Ecto neural progenitor cell (in vitro differentiated cells): ENCODE measurements at regions not wholly inside any gene's neighbourhood (a gene's known extent, or its start where the extent isn't known, plus 50 kb on each side); places are given as distances from the start of the nearest gene placed in this dataset.

Experiments used
- DNase-seq: peaks from one replicate; pipeline ENCODE4 v3.0.0-alpha.2; 2018; ENCODE audit warnings: low spot score

- DNase-seq: no peak
Measured at GRCh38 chr1:36576551-36577110, 93.9 kb upstream of the CSF3R start.

DNA sequence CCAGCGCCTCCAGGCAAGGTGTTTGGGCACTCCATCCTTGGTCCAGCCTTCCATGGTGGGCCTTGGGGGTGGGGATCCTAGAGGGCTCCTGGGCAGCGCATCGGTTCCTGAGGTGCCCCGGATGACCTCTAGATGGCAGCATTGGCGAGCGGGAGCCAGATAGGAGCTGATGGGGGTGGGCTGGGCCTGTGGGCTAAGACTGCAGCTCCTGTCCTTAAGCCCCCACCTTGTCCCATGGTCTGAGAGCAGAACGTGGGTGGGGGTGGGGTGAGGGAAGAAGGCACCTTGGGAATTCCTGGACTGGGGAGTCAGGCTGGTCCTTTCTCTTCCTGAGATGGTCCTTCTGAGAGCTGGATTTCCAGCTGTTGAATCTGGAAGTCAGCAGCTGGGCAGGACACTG is 93.4 kb upstream of the CSF3R start:
- DNase-seq: peak; percentile 89

DNA sequence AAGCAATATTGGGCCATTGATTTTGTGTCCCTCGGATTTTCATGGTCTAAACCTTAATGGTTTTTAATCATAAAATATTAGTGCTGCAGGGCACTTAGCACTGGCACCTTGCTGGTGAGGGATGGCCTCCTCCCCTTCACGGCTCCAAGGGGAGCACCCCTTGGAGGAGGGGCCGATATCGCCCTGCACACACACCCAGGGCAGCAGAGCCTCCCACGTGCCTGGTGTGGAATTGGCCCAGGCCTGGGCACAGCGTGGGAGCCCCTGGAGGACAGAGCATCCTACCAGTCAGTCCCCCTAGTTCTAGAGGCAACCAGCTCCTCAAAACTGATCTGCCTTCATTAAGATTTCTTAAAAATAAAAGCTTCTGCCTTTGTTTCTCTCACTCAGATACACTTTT is 90.7 kb upstream of the CSF3R start:
- DNase-seq: no peak

- no peak for DNase-seq
Measured at GRCh38 chr1:36572906-36573305, 90.2 kb upstream of the CSF3R start.

DNA sequence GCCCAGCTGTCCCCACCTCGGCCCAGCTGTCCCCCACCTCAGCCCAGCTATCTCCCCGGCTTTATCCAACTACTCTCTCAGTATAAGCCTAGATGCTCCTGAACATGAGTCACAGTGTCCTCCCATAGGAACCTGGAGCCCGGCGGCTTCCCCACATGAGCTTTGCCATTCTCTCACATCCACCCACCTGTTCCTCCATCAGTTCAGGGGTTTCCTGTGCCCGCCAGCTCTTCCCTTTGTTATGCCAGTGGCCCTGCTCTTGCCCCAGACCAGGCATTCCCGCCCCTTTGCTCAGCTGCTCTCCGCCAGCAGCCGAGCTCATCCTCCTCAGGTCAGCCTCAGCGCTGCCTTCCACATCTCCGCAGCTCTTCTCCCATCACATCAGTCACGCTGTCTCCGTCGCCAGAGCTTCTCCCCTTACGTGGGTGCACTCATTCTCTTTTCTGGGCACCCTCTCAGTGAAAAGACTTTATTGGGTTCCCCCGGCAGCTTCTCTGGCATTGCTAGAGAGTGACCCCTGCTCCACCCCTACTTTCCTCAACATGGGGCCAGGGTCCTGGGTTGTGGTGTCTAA is 89.5 kb upstream of the CSF3R start:
- DNase-seq: no peak

- DNase-seq: no peak
Measured at GRCh38 chr1:36571106-36571505, 88.4 kb upstream of the CSF3R start.

GRCh38 chr1:36570478-36571060 is 87.9 kb upstream of the CSF3R start:
- no peak for DNase-seq

DNA sequence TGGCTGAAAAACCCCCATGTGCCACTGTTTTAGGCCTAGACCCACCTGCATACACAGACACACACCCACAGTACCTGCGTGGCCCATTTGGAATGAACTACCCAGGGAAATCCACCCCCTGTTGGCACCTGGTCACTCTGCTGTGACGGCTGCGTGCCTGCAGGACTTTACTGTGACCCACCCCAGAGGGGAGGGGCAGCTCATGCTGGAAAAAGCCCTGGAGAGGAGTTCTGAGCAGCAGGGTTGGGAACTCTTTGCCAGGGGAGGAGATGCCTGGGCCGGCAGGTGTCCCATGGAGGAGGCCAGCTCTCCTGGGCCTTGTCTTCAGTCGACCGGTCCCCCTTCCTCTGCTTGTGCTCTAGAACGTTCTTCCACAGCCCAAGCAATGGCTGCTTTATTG is 87.3 kb upstream of the CSF3R start:
- peak; percentile 38 for DNase-seq

GRCh38 chr1:36567601-36568341 is 85.1 kb upstream of the CSF3R start:
- DNase-seq: peak; percentile 43

DNA sequence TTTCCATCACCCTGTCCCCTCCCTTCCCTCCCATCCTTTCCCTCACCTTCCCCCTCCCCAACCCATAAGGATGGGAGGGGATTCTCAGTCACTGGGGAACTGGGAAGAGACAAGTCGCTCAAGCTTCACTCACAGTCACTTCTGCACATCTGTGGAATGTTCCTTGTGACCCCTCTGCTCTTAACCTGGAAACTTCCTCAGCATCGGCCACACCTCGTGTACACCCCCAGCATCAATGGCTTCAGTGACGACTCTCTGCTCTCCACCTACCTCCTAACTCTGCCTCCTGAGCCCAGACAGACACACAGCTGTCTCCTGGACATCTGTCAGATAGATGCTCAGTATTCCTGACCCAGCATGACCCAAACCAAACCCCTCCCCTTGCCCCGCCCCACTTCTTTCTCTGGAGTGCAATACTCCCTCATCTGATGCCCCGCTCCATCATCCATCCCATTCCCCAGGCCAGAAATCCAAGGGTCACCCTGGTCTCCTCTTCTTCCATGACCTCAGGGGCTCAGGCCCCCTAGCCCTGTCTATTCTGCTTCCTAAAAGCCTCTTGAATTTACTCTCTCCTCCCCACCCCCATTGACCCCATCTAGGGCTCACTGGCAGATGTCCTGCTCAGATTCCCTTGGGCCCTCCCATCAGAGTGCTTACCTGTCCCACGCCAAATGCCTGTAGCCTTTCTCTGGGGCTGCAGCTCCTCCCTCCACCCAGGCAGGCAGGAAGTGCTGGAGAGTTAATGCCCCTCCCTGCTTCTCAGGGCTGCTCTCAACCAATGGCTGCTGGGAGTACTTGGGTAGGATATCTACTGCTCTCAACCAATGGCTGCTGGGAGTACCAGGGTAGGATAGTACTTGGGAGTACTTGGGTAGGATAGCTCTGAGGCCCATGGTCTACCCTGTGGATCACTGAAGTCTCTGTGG is 83.1 kb upstream of the CSF3R start:
- DNase-seq: peak; percentile 15

GRCh38 chr1:36562181-36562685 is 79.5 kb upstream of the CSF3R start:
- DNase-seq: peak; percentile 27

- peak; percentile 36 for DNase-seq
Measured at GRCh38 chr1:36561361-36561724, 78.6 kb upstream of the CSF3R start.

- DNase-seq: peak; percentile 13
Measured at GRCh38 chr1:36560621-36561360, 78.1 kb upstream of the CSF3R start.

GRCh38 chr1:36560177-36560576 is 77.5 kb upstream of the CSF3R start:
- peak; percentile 36 for DNase-seq

DNA sequence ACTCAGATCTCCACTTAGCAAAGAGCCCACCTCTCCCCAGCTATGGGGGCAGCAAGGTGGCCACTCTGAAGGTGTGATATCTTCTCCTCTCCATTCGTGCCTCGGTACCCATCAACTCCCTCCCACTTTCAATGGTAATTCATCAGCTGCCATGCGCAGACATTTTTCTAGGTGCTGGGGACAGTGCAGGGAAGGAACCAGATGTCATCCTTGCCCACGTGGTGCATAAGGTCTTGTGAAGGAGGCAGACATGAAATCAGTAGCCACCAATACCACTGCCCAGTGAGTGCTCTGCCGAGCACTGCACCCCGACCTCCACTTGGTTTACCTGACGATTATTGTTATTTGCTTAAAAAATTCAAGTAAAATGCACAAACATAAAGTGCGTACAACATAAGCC is 76.3 kb upstream of the CSF3R start:
- peak; percentile 26 for DNase-seq

DNA sequence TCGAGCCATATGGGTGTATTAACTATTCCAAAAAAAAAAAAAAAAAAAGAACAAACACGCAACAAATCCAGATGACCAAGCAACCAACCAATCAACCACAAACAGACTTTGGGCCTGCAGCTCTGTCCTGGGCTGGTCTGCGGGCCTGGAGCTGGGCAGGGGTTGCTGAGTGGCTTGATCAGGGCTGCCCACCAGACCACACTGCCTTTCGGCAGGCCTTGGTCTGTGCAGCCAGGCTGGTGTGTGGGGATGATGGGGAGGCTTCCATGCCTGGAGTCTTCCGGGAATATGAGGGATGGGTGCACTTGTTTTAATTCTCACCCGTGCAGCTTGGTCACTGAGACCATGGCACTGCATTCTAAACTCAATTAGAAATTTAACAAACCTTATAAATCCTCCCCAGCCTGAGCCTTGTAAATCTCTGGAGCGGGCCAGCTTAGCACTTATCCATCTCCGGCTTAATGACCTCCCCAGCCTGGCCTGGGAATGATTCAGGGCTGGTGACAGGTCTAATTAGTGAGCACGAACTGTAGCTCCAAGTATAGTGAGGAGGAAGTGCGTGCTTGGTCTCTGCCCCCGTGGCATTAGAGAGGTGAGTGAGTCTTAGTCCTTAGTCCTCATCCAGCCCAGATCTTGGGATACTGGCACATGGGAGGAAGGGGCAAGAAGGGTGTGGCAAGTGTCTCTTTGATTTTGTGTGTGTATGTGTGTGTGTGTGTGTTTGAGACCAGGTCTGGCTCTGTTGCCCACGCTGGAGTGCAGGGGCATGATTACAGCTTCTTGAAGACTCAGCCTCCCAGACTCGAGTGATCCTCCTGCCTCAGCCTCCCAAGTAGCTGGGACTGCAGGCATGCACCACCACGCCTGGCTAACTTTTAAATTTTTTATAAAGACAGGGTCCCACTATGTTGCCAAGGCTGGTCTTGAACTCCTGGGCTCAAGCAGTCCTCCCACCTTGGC is 74.6 kb upstream of the CSF3R start:
- DNase-seq: peak; percentile 36

DNA sequence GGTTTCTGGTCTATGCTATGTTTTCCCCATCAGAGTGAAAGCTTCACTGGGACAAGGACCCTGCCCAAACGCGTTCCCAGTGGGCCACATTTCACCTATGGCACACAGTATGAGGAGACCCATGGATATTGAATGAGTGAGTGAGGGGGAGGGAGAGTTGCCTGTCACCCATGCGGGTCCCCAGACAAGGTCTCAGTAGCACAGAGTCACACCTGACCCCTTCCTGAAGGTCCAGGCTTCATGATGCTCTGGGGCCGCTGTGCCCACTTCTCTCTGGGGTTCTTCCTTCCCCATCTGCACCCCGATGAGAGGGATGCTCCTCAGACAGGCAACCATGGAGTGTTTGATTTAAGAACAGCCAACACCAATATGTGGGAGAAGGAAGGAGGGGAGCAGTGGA is 72.3 kb upstream of the CSF3R start:
- peak; percentile 26 for DNase-seq

DNA sequence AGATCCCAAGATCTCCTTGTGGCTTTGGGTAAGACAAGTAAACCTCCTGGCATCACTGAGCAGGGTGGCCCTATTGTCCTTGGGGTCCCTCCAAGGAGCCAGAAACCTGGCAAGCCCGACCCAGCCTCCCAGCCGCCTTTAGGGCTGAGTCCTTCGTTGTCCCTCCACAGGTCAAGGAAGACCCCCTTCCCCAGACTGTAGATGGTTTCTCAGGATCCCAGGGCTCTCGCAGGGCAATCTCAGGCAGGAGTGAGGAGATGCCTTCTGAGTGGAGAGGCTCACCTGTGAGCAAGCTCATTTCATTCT is 71.6 kb upstream of the CSF3R start:
- no peak for DNase-seq

- DNase-seq: peak; percentile 88
Measured at GRCh38 chr1:36553591-36554322, 71.0 kb upstream of the CSF3R start.
